ENCODE measurements at regions not wholly inside any gene's neighbourhood (a gene's known extent, or its start where the extent isn't known, plus 50 kb on each side); places are given as distances from the start of the nearest gene placed in this dataset.

- TF ChIP-seq POLR2AphosphoS5 (IDR thresholded peaks at IDR 0.05) (no peak), CTCF (IDR thresholded peaks at IDR 0.05) (no peak)
Observed at GRCh38 chr13:99119656-99120055, 81.0 kb upstream of the UBAC2 start.
